ENCODE measurements at regions not wholly inside any gene's neighbourhood (a gene's known extent, or its start where the extent isn't known, plus 50 kb on each side); places are given as distances from the start of the nearest gene placed in this dataset. TPM values are rescaled to one million over a fixed set of nuclear protein-coding genes. Genes with fewer than 3 reads are reported as not detected.

GRCh38 chr6:33868141-33868540, 64.3 kb upstream of the MLN start:
- no peak for DNase-seq (ENCODE audit: low spot score)

- DNase-seq (ENCODE audit: low spot score) = no peak
These were observed 61.8 kb upstream of the MLN start for GRCh38 chr6:33865478-33866077.

GRCh38 chr6:33863723-33864440, 60.1 kb upstream of the MLN start:
- no peak for DNase-seq (ENCODE audit: low spot score)

GRCh38 chr6:33863084-33863483, 59.3 kb upstream of the MLN start:
- DNase-seq (ENCODE audit: low spot score) = no peak

GRCh38 chr6:33862536-33862935, 58.7 kb upstream of the MLN start:
- DNase-seq (ENCODE audit: low spot score) = no peak

- DNase-seq (ENCODE audit: low spot score) = no peak
These were observed 57.9 kb upstream of the MLN start for GRCh38 chr6:33861722-33862121.

GRCh38 chr6:33860706-33861474, 57.1 kb upstream of the MLN start:
- no peak for DNase-seq (ENCODE audit: low spot score)

GRCh38 chr6:33860006-33860405, 56.2 kb upstream of the MLN start:
- no peak for DNase-seq (ENCODE audit: low spot score)

GRCh38 chr6:33858804-33859505, 55.2 kb upstream of the MLN start:
- no peak for DNase-seq (ENCODE audit: low spot score)

GRCh38 chr6:33857932-33858475, 54.2 kb upstream of the MLN start:
- DNase-seq (ENCODE audit: low spot score) = no peak

GRCh38 chr6:33857093-33857931, 53.5 kb upstream of the MLN start:
- DNase-seq (ENCODE audit: low spot score) = no peak

GRCh38 chr6:33856655-33857054, 52.9 kb upstream of the MLN start:
- no peak for DNase-seq (ENCODE audit: low spot score)

GRCh38 chr6:33856031-33856590, 52.3 kb upstream of the MLN start:
- no peak for DNase-seq (ENCODE audit: low spot score)

GRCh38 chr6:33854572-33855030, 50.8 kb upstream of the MLN start:
- no peak for DNase-seq (ENCODE audit: low spot score)

GRCh38 chr6:33853736-33854135, 49.9 kb upstream of the MLN start:
- DNase-seq (ENCODE audit: low spot score) = no peak

Small RNA genes in the stretch of these regions (microRNA-seq; reads per million reads assigned to microRNA genes)
- gene MIR7159 (ENCODE audit: borderline number of aligned reads) = not detected
